Tibial artery (tissue), 4 donors: ENCODE measurements at regions not wholly inside any gene's neighbourhood (a gene's known extent, or its start where the extent isn't known, plus 50 kb on each side); places are given as distances from the start of the nearest gene placed in this dataset.
"Not testable (repeated sequence)": the region's sequence is repeated elsewhere in the genome, so short reads cannot be mapped to it uniquely, and the experiment has no call there.

Experiments used
- DNase-seq, 2 donors: peaks; one replicate each; pipeline ENCODE4 v3.0.0-alpha.2; 2019
- H3K27ac ChIP-seq, 2 donors: fragments of 200-600 bp; sonication (generic) in 1 of 2; 1 replicate in 1 of 2; 2 replicates in 1 of 2; pipeline ENCODE4 v1.5.1; 2018 to 2019; ENCODE audit warnings: mild to moderate bottlenecking in 1 of 2
- H3K27me3 ChIP-seq, 2 donors: fragments of 200-600 bp; sonication (generic) in 1 of 2; one replicate each; pipeline versions ENCODE4 v1.5.1 to v1.6.0; 2016 to 2019
- H3K36me3 ChIP-seq, 3 donors: fragments of 200-600 bp; sonication (generic) in 2 of 3; one replicate each; pipeline ENCODE4 v1.5.1; 2016 to 2019; ENCODE audit warnings: mild to moderate bottlenecking in 2 of 3
- H3K4me1 ChIP-seq, 4 donors: fragments of 200-600 bp; sonication (generic) in 2 of 4; 1 replicate in 3 of 4; 2 replicates in 1 of 4; pipeline ENCODE4 v1.5.1; 2016 to 2019
- H3K4me3 ChIP-seq, 2 donors: fragments of 200-600 bp; sonication (generic) in 1 of 2; 1 replicate in 1 of 2; 2 replicates in 1 of 2; pipeline ENCODE4 v1.5.1; 2018 to 2019; ENCODE audit warnings: mild to moderate bottlenecking in 2 of 2
- H3K9me3 ChIP-seq, 3 donors: fragments of 200-600 bp; sonication (generic) in 1 of 3; one replicate each; pipeline ENCODE4 v1.5.1; 2016 to 2019
- intact Hi-C: fragments of 100-400 bp; cut with DNase I; formaldehyde crosslinking; loops from one replicate; pipeline ENCODE4 v1.15.0; 2023; ENCODE audit warnings: low total_unique reads
- TF ChIP-seq, protein P1 (sequence below), 2 experiments: fragments of 200-600 bp in 1 of 2; fragments of 450-650 bp in 1 of 2; IDR thresholded peaks; one replicate each; pipeline ENCODE4 v1.5.1; 2017 to 2019; ENCODE audit warnings: antibody characterized with exemption in 2 of 2, mild to moderate bottlenecking in 1 of 2, moderate library complexity in 1 of 2

DNA sequence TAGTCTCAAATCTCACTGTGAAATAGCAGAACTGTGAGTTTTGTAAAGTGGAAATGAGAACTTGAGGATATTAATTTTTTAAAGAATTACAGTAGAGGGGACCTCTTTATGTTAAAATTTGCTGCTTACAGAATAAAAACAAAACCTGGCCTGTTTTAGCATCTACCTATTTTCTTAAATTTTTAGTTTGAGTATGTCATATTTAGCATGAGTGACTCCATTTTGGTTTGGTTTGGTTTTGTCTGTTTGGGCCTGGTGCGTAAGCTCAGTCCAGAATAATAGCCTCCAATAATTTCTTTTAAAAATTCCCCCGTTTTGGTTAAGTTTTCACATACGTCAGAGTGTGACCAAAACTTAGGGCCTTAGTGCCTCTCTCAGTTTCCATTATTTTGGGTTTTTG, 152.0 kb upstream of the ZNF92 start:
- no peaks in the 10 kb centered on the region for H3K9me3 ChIP-seq
- H3K36me3 ChIP-seq: no peaks in the 10 kb centered on the region
- DNase-seq: no peak
- TF ChIP-seq, protein P1, sequence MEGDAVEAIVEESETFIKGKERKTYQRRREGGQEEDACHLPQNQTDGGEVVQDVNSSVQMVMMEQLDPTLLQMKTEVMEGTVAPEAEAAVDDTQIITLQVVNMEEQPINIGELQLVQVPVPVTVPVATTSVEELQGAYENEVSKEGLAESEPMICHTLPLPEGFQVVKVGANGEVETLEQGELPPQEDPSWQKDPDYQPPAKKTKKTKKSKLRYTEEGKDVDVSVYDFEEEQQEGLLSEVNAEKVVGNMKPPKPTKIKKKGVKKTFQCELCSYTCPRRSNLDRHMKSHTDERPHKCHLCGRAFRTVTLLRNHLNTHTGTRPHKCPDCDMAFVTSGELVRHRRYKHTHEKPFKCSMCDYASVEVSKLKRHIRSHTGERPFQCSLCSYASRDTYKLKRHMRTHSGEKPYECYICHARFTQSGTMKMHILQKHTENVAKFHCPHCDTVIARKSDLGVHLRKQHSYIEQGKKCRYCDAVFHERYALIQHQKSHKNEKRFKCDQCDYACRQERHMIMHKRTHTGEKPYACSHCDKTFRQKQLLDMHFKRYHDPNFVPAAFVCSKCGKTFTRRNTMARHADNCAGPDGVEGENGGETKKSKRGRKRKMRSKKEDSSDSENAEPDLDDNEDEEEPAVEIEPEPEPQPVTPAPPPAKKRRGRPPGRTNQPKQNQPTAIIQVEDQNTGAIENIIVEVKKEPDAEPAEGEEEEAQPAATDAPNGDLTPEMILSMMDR (IDR thresholded peaks at IDR 0.05): no peak
- H3K27ac ChIP-seq: no peak overlapping the region
- intact Hi-C loops: no loop called here
- no peaks in the 10 kb centered on the region for H3K27me3 ChIP-seq
- H3K4me3 ChIP-seq: no peak overlapping the region
- H3K4me1 ChIP-seq: no peaks in the 10 kb centered on the region

- intact Hi-C loops: no loop called here
- TF ChIP-seq, protein P1 (IDR thresholded peaks at IDR 0.05): no peak
These were observed 154.0 kb upstream of the ZNF92 start for GRCh38 chr7:65219623-65220022.

GRCh38 chr7:65216469-65216868, 157.2 kb upstream of the ZNF92 start:
- TF ChIP-seq, protein P1 (IDR thresholded peaks at IDR 0.05): peak in 1 of 2 experiments; percentile 24
- H3K4me3 ChIP-seq: no peak overlapping the region
- intact Hi-C loops: no loop called here
- no peaks in the 10 kb centered on the region for H3K4me1 ChIP-seq
- H3K9me3 ChIP-seq: no peaks in the 10 kb centered on the region
- DNase-seq: no peak
- H3K36me3 ChIP-seq: no peaks in the 10 kb centered on the region
- no peaks in the 10 kb centered on the region for H3K27me3 ChIP-seq
- no peak overlapping the region for H3K27ac ChIP-seq

More at GRCh38 chr7:65219623-65220022, 154.0 kb upstream of the ZNF92 start:
- no peak for DNase-seq
- Histone ChIP-seq H3K4me3 (no peak overlapping the region), H3K9me3 (no peaks in the 10 kb centered on the region), H3K27me3 (no peaks in the 10 kb centered on the region), H3K27ac (no peak overlapping the region), H3K4me1 (no peaks in the 10 kb centered on the region), H3K36me3 (no peaks in the 10 kb centered on the region)

DNA sequence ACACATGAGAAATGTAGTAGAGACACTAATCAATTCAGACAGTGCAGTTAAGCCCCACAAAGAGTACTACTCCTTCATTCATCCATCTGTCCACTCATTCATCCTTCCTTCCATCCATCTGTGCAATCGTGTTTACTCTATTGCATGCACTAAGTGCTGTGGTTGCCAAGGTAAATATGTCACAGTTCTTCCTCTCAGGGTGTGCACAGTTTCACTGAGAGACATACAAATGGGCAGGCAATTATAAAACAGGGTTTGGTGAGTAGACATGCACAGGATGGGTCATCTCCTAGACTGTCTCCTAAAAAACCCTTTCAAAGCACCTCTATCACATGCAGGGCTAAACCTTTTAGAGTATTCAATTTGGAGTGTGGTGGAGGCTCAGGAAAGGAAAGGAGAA, 160.4 kb upstream of the ZNF92 start:
- DNase-seq, H3K36me3 ChIP-seq, H3K4me1 ChIP-seq, H3K4me3 ChIP-seq, H3K9me3 ChIP-seq, H3K27ac ChIP-seq, H3K27me3 ChIP-seq, intact Hi-C loops: not testable (repeated sequence)

DNA sequence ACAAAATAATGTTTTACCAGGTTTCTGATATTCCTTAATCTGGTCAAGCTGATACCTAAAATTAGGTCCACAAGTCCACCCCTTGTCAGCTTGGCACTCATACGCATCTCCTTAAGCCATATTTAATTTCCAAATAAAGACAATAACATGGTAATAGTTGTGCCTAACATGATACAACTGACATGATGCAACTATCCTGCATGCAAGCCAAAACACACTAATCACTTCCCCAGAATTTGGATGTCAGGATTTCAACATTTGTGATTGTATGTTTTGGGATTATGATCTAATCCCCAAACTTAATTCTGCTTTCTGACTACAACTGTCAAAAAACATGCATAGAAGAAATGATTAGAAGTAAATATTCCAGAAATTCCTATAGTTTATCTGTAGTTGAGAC, 174.4 kb upstream of the ZNF92 start:
- DNase-seq, H3K4me1 ChIP-seq, H3K36me3 ChIP-seq, H3K9me3 ChIP-seq, H3K27ac ChIP-seq, intact Hi-C loops, H3K27me3 ChIP-seq, H3K4me3 ChIP-seq: not testable (repeated sequence)

- H3K36me3 ChIP-seq, H3K4me3 ChIP-seq, intact Hi-C loops, H3K9me3 ChIP-seq, H3K4me1 ChIP-seq, H3K27me3 ChIP-seq, DNase-seq, H3K27ac ChIP-seq: not testable (repeated sequence)
These were observed 180.2 kb upstream of the ZNF92 start for GRCh38 chr7:65193334-65194058.

DNA sequence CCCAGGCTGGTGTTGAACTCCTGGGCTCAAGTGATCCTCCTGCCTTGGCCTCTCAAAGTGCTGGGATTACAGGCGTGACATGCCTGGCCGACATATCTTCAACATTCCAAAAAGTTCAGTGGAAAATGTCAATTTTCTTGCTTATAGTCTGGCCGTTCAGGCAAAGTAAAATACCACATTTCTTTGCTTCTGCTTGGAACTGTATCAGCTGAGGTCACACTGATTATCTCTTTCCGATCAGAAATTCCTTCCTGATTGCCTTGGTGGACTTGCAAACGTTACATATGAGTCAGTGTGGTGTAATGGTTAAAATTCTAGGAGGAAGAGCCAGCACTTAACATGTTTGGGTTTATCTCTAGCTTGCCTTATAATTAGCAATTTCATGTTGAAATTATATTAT, 170.6 kb upstream of the ERV3-1 start:
- not testable (repeated sequence) for H3K9me3 ChIP-seq, H3K27ac ChIP-seq, H3K4me1 ChIP-seq

DNA sequence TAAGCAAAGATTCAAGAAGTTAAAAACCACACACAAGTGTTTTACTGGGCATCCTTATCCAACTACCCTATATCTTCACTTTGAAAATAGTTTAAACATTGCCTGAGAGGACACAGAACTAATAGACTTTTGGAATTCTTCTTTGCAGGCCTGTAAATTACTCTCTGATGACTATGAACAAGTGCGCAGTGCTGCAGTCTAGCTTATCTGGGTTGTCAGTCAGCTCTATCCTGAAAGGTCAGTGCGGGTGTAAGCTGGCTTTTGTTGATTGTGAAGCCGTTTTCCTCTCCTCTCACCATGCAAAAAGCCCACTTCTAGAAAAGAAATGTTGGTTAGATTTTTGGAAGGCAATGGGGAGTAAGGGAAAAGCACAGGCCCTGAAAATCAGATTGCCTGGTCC, 143.6 kb upstream of the ERV3-1 start:
- H3K36me3 ChIP-seq, H3K27ac ChIP-seq, DNase-seq, intact Hi-C loops, H3K27me3 ChIP-seq, H3K4me1 ChIP-seq, H3K9me3 ChIP-seq, H3K4me3 ChIP-seq: not testable (repeated sequence)

More for the DNA sequence above, 170.6 kb upstream of the ERV3-1 start:
- H3K36me3 ChIP-seq, H3K4me3 ChIP-seq, H3K27me3 ChIP-seq, intact Hi-C loops, DNase-seq: not testable (repeated sequence)

DNA sequence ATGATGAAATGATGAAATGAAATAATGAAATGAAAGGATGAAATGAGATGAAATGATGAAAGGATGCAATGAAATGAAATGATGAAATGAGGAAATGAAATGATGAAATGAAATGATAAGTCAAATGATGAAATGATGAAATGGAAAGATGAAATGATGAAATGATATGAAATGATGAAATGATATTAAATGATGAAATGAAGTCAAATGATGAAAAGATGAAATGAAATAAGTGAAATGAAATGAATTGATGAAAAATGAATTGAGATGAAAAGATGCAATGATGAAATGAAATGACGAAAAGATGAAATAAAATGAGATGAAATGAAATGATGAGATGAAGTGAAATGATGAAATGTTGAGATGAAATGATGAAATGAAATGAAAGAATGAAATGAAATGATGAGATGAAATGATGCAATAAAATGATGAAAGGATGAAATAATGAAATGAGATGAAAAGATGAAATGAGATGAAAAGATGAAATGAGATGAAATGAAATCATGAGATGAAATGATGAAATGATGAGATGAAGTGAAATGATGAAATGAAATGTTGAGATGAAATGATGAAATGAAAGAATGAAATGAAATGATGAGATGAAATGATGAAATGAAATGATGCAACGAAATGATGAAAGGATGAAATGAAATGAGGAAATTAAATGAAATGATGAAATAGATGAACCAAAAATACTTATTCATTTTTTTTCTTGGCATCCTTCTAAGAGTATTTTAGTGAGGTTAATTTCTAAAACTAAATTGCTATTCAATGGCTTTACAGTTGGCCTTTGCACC, 139.8 kb upstream of the ERV3-1 start:
- H3K27ac ChIP-seq, H3K4me3 ChIP-seq, H3K4me1 ChIP-seq, H3K27me3 ChIP-seq, H3K9me3 ChIP-seq, DNase-seq, H3K36me3 ChIP-seq, intact Hi-C loops: not testable (repeated sequence)

GRCh38 chr7:65145710-65146109, 139.2 kb upstream of the ERV3-1 start:
- DNase-seq, H3K4me3 ChIP-seq, H3K36me3 ChIP-seq, H3K27ac ChIP-seq, intact Hi-C loops, H3K4me1 ChIP-seq, H3K9me3 ChIP-seq, H3K27me3 ChIP-seq: not testable (repeated sequence)

- H3K27ac ChIP-seq, DNase-seq, H3K36me3 ChIP-seq, H3K4me3 ChIP-seq, H3K27me3 ChIP-seq, H3K9me3 ChIP-seq, H3K4me1 ChIP-seq, intact Hi-C loops: not testable (repeated sequence)
These were observed 138.5 kb upstream of the ERV3-1 start for GRCh38 chr7:65145008-65145407.
